Prostate gland (tissue), 2 donors: ENCODE measurements at regions not wholly inside any gene's neighbourhood (a gene's known extent, or its start where the extent isn't known, plus 50 kb on each side); places are given as distances from the start of the nearest gene placed in this dataset.

Source experiments
- POLR2A ChIP-seq: fragments of 450-650 bp; IDR thresholded peaks from one replicate; pipeline ENCODE4 v1.6.1; 2016; ENCODE audit warnings: antibody characterized with exemption, mild to moderate bottlenecking
- POLR2AphosphoS5 ChIP-seq: sonication (generic); formaldehyde crosslinking; IDR thresholded peaks from one replicate; pipeline ENCODE4 v1.6.1; 2017; ENCODE audit warnings: antibody characterized with exemption
- TF ChIP-seq, protein P1 (sequence below), 4 experiments: fragments of 200-600 bp in 2 of 4; fragments of 450-650 bp in 2 of 4; sonication (generic) in 2 of 4; IDR thresholded peaks; 1 replicate in 3 of 4; 2 replicates in 1 of 4; pipeline ENCODE4 v1.5.1; 2016 to 2019; ENCODE audit warnings: antibody characterized with exemption in 4 of 4, mild to moderate bottlenecking in 2 of 4, moderate library complexity in 2 of 4

DNA sequence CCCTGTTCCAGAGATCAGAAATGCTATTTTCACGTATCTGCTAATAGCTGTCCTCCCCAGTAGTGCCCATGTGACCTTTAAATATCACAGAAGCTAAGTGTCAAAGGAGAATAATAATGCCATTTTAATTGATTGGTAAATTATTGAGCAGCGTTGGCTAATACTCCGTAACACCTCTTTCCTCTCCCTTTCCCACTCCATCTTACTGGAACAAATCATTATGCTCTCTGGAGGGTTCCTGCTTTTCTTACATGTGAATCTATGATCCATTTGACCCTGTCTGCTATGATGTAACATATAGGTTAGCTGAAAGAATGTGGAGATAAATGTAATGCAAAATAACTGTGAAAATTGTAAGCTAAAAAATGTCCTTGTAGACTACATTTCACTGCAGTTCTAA is 383.6 kb upstream of the GYPC start:
- TF ChIP-seq, protein P1, sequence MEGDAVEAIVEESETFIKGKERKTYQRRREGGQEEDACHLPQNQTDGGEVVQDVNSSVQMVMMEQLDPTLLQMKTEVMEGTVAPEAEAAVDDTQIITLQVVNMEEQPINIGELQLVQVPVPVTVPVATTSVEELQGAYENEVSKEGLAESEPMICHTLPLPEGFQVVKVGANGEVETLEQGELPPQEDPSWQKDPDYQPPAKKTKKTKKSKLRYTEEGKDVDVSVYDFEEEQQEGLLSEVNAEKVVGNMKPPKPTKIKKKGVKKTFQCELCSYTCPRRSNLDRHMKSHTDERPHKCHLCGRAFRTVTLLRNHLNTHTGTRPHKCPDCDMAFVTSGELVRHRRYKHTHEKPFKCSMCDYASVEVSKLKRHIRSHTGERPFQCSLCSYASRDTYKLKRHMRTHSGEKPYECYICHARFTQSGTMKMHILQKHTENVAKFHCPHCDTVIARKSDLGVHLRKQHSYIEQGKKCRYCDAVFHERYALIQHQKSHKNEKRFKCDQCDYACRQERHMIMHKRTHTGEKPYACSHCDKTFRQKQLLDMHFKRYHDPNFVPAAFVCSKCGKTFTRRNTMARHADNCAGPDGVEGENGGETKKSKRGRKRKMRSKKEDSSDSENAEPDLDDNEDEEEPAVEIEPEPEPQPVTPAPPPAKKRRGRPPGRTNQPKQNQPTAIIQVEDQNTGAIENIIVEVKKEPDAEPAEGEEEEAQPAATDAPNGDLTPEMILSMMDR (IDR thresholded peaks at IDR 0.05), result no peak
- TF ChIP-seq POLR2A (no peak), POLR2AphosphoS5 (no peak)
